HCT116 (cell line): ENCODE measurements at regions not wholly inside any gene's neighbourhood (a gene's known extent, or its start where the extent isn't known, plus 50 kb on each side); places are given as distances from the start of the nearest gene placed in this dataset.

Source experiments
- ATAC-seq: fragments of 200-7000 bp; cut with Tn5 transposase; 2 replicates; pipeline ENCODE4 v1.9.1; 2020; ENCODE audit warnings: mild to moderate bottlenecking, moderate library complexity
- BruUV-seq: library from RNA; stranded (reverse); fragments of 400-500 nt; replicated peaks from 2 replicates; lab custom pipeline; 2021; lab: Mats Ljungman, UMichigan
- CTCF ChIA-PET: fragments of 300-600 bp; sonication (Branson Sonifier 250); formaldehyde crosslinking; loops from one replicate; lab custom pipeline; 2021; ENCODE audit warnings: antibody characterized with exemption; lab: Charles Lee
- POLR2A ChIA-PET: fragments of 300-600, 350-600 bp; sonication (Branson Sonifier 250); formaldehyde crosslinking; loops from one replicate; lab custom pipeline; 2021; ENCODE audit warnings: antibody characterized with exemption; lab: Charles Lee
- RAD21 ChIA-PET, 2 experiments: fragments of 300-600 bp; sonication (Branson Sonifier 250); formaldehyde crosslinking; loops; one replicate each; lab custom pipeline; 2023; ENCODE audit warnings: low total read pairs in 2 of 2; ENCODE audit not compliant: uncharacterized antibody in 2 of 2, unreplicated experiment in 2 of 2, low non-redundant PET in 1 of 2; lab: Charles Lee
- DNase-seq: peaks from one replicate; pipeline ENCODE4 v3.0.0-alpha.2; 2010; ENCODE audit warnings: low read depth, low spot score
- H2AFZ ChIP-seq: fragments of 200-600 bp; shearing (Covaris generic), sonication (generic); 2 replicates; pipeline ENCODE4 v1.6.1; 2017; ENCODE audit warnings: low read depth, mixed run types, mixed read lengths, antibody characterized with exemption, low read length; ENCODE audit not compliant: poor library complexity, severe bottlenecking
- H3K27ac ChIP-seq: 2 replicates; pipeline ENCODE4 v1.5.1; 2012; ENCODE audit warnings: low read depth, low read length
- H3K27me3 ChIP-seq: fragments of 200-600 bp; sonication (generic); 2 replicates; pipeline ENCODE4 v1.6.1; 2016; ENCODE audit warnings: mixed run types, low read length, mixed read lengths; ENCODE audit not compliant: insufficient read depth
- H3K36me3 ChIP-seq, 2 experiments: fragments of 200-500 bp in 1 of 2; fragments of 200-600 bp in 1 of 2; sonication (Bioruptor generic) in 1 of 2; sonication (generic) in 1 of 2; 2 replicates each; pipeline versions ENCODE4 v1.5.1 to v1.6.1; 2014 to 2016; ENCODE audit warnings: low read length in 2 of 2, inconsistent platforms in 1 of 2, mixed read lengths in 1 of 2, mixed run types in 1 of 2; ENCODE audit not compliant: insufficient read depth in 2 of 2, control insufficient read depth in 1 of 2
- H3K4me1 ChIP-seq, 2 experiments: fragments of 200-600 bp in 1 of 2; sonication (generic) in 1 of 2; 2 replicates each; pipeline versions ENCODE4 v1.5.1 to v1.6.1; 2012 to 2017; ENCODE audit warnings: low read length in 2 of 2, inconsistent platforms in 1 of 2, mild to moderate bottlenecking in 1 of 2, mixed read lengths in 1 of 2, mixed run types in 1 of 2, moderate library complexity in 1 of 2; ENCODE audit not compliant: insufficient read depth in 2 of 2, control insufficient read depth in 1 of 2
- H3K4me2 ChIP-seq: fragments of 200-600 bp; sonication (generic); 2 replicates; pipeline ENCODE4 v1.6.1; 2017; ENCODE audit warnings: mixed run types, low read length, mixed read lengths
- H3K4me3 ChIP-seq, 2 experiments: fragments of 200-600 bp in 1 of 2; sonication (generic) in 1 of 2; replicated peaks in 1 of 2; 2 replicates each; pipeline ENCODE4 v1.5.1; 2011 to 2016; ENCODE audit warnings: low read length in 2 of 2, control low read depth in 1 of 2, low read depth in 1 of 2, mild to moderate bottlenecking in 1 of 2, mixed read lengths in 1 of 2, mixed run types in 1 of 2
- H3K79me2 ChIP-seq: fragments of 200-600 bp; sonication (generic); 2 replicates; pipeline ENCODE4 v1.6.1; 2017; ENCODE audit warnings: mild to moderate bottlenecking, mixed run types, low read length, moderate library complexity, mixed read lengths; ENCODE audit not compliant: insufficient read depth
- H3K9ac ChIP-seq: fragments of 200-600 bp; sonication (generic); 2 replicates; pipeline ENCODE4 v1.6.1; 2016; ENCODE audit warnings: low read length, mixed read lengths
- H3K9me2 ChIP-seq: fragments of 200-600 bp; sonication (generic), shearing (Covaris generic); 2 replicates; pipeline ENCODE4 v1.6.1; 2017; ENCODE audit warnings: mixed run types, mild to moderate bottlenecking, moderate library complexity; ENCODE audit not compliant: insufficient read depth
- H3K9me3 ChIP-seq, 2 experiments: fragments of 200-500 bp in 1 of 2; fragments of 200-600 bp in 1 of 2; sonication (Bioruptor generic) in 1 of 2; sonication (generic) in 1 of 2; 2 replicates each; pipeline ENCODE4 v1.6.1; 2014 to 2017; ENCODE audit warnings: low read length in 2 of 2, mixed read lengths in 2 of 2, inconsistent platforms in 1 of 2, low read depth in 1 of 2, mild to moderate bottlenecking in 1 of 2, mixed run types in 1 of 2, moderate library complexity in 1 of 2; ENCODE audit not compliant: control insufficient read depth in 1 of 2, insufficient read depth in 1 of 2
- H4K20me1 ChIP-seq: fragments of 200-600 bp; sonication (generic), shearing (Covaris generic); 2 replicates; pipeline ENCODE4 v1.6.1; 2017; ENCODE audit warnings: mixed run types, mild to moderate bottlenecking, moderate library complexity; ENCODE audit not compliant: insufficient read depth
- ELF1 ChIP-seq: IDR thresholded peaks from 2 replicates; pipeline ENCODE4 v1.6.1; 2012; ENCODE audit warnings: low read depth, borderline replicate concordance
- JUND ChIP-seq: IDR thresholded peaks from 2 replicates; pipeline ENCODE4 v1.6.1; 2012
- MAX ChIP-seq: IDR thresholded peaks from 2 replicates; pipeline ENCODE4 v1.6.1; 2012
- POLR2A ChIP-seq: IDR thresholded peaks from 2 replicates; pipeline ENCODE4 v1.7.0; 2011; ENCODE audit warnings: borderline replicate concordance; ENCODE audit not compliant: insufficient read depth, insufficient read length; ENCODE audit errors: extremely low read depth
- RAD21 ChIP-seq: IDR thresholded peaks from 2 replicates; pipeline ENCODE4 v1.6.1; 2012; ENCODE audit warnings: low read depth, mild to moderate bottlenecking
- ZNF274 ChIP-seq: fragments of 200-500 bp; sonication (Bioruptor generic); IDR thresholded peaks from 2 replicates; pipeline ENCODE4 v1.6.1; 2014; ENCODE audit warnings: mild to moderate bottlenecking, low read depth, low read length, inconsistent platforms
- intact Hi-C: fragments of 100-400 bp; cut with micrococcal nuclease; formaldehyde crosslinking; loops from 2 replicates; pipeline ENCODE4 v1.10.0; 2022
- TF ChIP-seq, protein P1 (sequence below): IDR thresholded peaks from 2 replicates; pipeline ENCODE4 v1.6.1; 2012; ENCODE audit warnings: low read depth

- ChIA-PET CTCF (no interaction called here), RAD21 (no interaction called here), POLR2A (no interaction called here)
- Histone ChIP-seq H4K20me1 (no peaks in the 10 kb centered on the region; the same call in 1 of the 2 replicates), H2AFZ (no peak overlapping the region), H3K9me3 (no peaks in the 10 kb centered on the region), H3K4me1 (peaks cover 5 to 37% of the 10 kb centered on the region in 2 experiments; a peak in 2 of 4 replicates), H3K4me2 (no peak overlapping the region), H3K36me3 (no peaks in the 10 kb centered on the region; a peak in 1 of 4 replicates), H3K4me3 (no peak overlapping the region), H3K27ac (no peak overlapping the region), H3K27me3 (no peaks in the 10 kb centered on the region), H3K9ac (no peak overlapping the region), H3K9me2 (no peaks in the 10 kb centered on the region), H3K79me2 (peaks cover 95% of the 10 kb centered on the region)
- DNase-seq (no peak), ATAC-seq (no peak)
- TF ChIP-seq JUND, result no peak
- TF ChIP-seq ELF1, result no peak
- TF ChIP-seq MAX, result no peak
- no peak for TF ChIP-seq RAD21
- no peak for TF ChIP-seq POLR2A
- TF ChIP-seq, protein P1, sequence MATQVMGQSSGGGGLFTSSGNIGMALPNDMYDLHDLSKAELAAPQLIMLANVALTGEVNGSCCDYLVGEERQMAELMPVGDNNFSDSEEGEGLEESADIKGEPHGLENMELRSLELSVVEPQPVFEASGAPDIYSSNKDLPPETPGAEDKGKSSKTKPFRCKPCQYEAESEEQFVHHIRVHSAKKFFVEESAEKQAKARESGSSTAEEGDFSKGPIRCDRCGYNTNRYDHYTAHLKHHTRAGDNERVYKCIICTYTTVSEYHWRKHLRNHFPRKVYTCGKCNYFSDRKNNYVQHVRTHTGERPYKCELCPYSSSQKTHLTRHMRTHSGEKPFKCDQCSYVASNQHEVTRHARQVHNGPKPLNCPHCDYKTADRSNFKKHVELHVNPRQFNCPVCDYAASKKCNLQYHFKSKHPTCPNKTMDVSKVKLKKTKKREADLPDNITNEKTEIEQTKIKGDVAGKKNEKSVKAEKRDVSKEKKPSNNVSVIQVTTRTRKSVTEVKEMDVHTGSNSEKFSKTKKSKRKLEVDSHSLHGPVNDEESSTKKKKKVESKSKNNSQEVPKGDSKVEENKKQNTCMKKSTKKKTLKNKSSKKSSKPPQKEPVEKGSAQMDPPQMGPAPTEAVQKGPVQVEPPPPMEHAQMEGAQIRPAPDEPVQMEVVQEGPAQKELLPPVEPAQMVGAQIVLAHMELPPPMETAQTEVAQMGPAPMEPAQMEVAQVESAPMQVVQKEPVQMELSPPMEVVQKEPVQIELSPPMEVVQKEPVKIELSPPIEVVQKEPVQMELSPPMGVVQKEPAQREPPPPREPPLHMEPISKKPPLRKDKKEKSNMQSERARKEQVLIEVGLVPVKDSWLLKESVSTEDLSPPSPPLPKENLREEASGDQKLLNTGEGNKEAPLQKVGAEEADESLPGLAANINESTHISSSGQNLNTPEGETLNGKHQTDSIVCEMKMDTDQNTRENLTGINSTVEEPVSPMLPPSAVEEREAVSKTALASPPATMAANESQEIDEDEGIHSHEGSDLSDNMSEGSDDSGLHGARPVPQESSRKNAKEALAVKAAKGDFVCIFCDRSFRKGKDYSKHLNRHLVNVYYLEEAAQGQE, result no peak
- no peak for TF ChIP-seq ZNF274
- BruUV-seq, result no TSS peak
- intact Hi-C loops, result no loop called here
Measured at GRCh38 chr17:77378318-77379064, 237.7 kb downstream of the SEC14L1 start.
